ENCODE measurements at regions not wholly inside any gene's neighbourhood (a gene's known extent, or its start where the extent isn't known, plus 50 kb on each side); places are given as distances from the start of the nearest gene placed in this dataset.

DNA sequence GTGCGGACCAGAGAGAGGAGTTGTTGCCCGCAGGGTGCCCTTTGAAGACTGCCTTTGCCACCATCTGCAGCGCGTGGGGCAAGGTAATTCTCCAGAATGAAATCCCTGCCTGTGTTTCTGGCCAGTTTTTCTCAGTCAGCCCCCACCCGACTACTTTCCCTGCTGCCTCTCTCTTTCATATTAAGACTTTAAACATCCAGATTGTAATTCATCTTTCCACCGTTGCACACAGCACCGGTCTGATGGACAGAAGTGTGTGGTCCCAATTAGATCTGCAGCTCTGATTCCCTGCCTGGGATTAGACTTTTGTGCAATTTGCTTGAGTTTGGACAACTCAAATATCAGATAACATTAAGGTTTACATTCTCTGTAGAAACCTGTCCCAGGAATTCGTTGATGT lies 489.0 kb downstream of the QKI start:
- Histone ChIP-seq H3K27ac (ENCODE audit: low read length) (no peak overlapping the region), H3K36me3 (ENCODE audit: control insufficient read depth in 2 of 2, extremely low read depth in 1 of 2, insufficient read depth in 1 of 2, low read length in 1 of 2) (no peaks in the 10 kb centered on the region), H3K27me3 (replicated peaks in 1 of 2; ENCODE audit: control insufficient read depth in 2 of 2, extremely low read depth in 1 of 2, insufficient read depth in 2 of 2, low read length in 1 of 2) (peaks cover 0 to 7% of the 10 kb centered on the region in 2 experiments), H3K9me3 (no peaks in the 10 kb centered on the region), H3K4me3 (ENCODE audit: control insufficient read depth in 1 of 2, extremely low read depth in 1 of 2, low read length in 1 of 2) (no peak overlapping the region), H3K4me1 (ENCODE audit: control insufficient read depth in 1 of 2, extremely low read depth in 1 of 2, insufficient read depth in 2 of 2, low read length in 2 of 2) (no peaks in the 10 kb centered on the region)
- no peak overlapping the region for H3K27ac Mint-ChIP-seq
- no peak overlapping the region for H3K4me3 Mint-ChIP-seq
- peaks cover 0 to 5% (median 0%) of the 10 kb centered on the region in 3 donors for H3K9me3 Mint-ChIP-seq
- ATAC-seq (replicated peaks in 1 of 4) (no peak), DNase-seq (no peak)
- no peaks in the 10 kb centered on the region for H3K4me1 Mint-ChIP-seq
- WGBS (ENCODE audit: insufficient coverage), result 84% methylated on average over 4 of the region's 8 CpGs
- ChIA-PET CTCF (no interaction called here), POLR2A (no interaction called here)
- H3K36me3 Mint-ChIP-seq, result no peaks in the 10 kb centered on the region
- peaks cover 9 to 10% of the 10 kb centered on the region in 2 donors for H3K27me3 Mint-ChIP-seq

GRCh38 chr6:163902993-163903392 lies 488.5 kb downstream of the QKI start:
- H3K4me1 ChIP-seq (ENCODE audit: control insufficient read depth in 1 of 2, extremely low read depth in 1 of 2, insufficient read depth in 2 of 2, low read length in 2 of 2), result no peaks in the 10 kb centered on the region

GRCh38 chr6:163901681-163902080 lies 487.2 kb downstream of the QKI start:
- 76% methylated on average over 3 of the region's 5 CpGs for WGBS (ENCODE audit: insufficient coverage)
- Histone ChIP-seq H3K36me3 (ENCODE audit: control insufficient read depth in 2 of 2, extremely low read depth in 1 of 2, insufficient read depth in 1 of 2, low read length in 1 of 2) (no peaks in the 10 kb centered on the region), H3K4me1 (ENCODE audit: control insufficient read depth in 1 of 2, extremely low read depth in 1 of 2, insufficient read depth in 2 of 2, low read length in 2 of 2) (no peaks in the 10 kb centered on the region), H3K9me3 (no peaks in the 10 kb centered on the region), H3K27ac (ENCODE audit: low read length) (no peak overlapping the region), H3K4me3 (ENCODE audit: control insufficient read depth in 1 of 2, extremely low read depth in 1 of 2, low read length in 1 of 2) (no peak overlapping the region), H3K27me3 (replicated peaks in 1 of 2; ENCODE audit: control insufficient read depth in 2 of 2, extremely low read depth in 1 of 2, insufficient read depth in 2 of 2, low read length in 1 of 2) (peaks cover 0 to 7% of the 10 kb centered on the region in 2 experiments)
- H3K4me1 Mint-ChIP-seq, result no peaks in the 10 kb centered on the region
- H3K4me3 Mint-ChIP-seq, result no peak overlapping the region
- no peak for DNase-seq
- ChIA-PET CTCF (no interaction called here), POLR2A (no interaction called here)
- peaks cover 0 to 5% (median 0%) of the 10 kb centered on the region in 3 donors for H3K9me3 Mint-ChIP-seq
- ATAC-seq (replicated peaks in 1 of 4), result no peak
- no peak overlapping the region for H3K27ac Mint-ChIP-seq
- no peaks in the 10 kb centered on the region for H3K36me3 Mint-ChIP-seq
- no peaks in the 10 kb centered on the region for H3K27me3 Mint-ChIP-seq

More at GRCh38 chr6:163902993-163903392, 488.5 kb downstream of the QKI start:
- Histone ChIP-seq H3K9me3 (no peaks in the 10 kb centered on the region), H3K36me3 (ENCODE audit: control insufficient read depth in 2 of 2, extremely low read depth in 1 of 2, insufficient read depth in 1 of 2, low read length in 1 of 2) (no peaks in the 10 kb centered on the region), H3K4me3 (ENCODE audit: control insufficient read depth in 1 of 2, extremely low read depth in 1 of 2, low read length in 1 of 2) (no peak overlapping the region), H3K27me3 (replicated peaks in 1 of 2; ENCODE audit: control insufficient read depth in 2 of 2, extremely low read depth in 1 of 2, insufficient read depth in 2 of 2, low read length in 1 of 2) (peaks cover 0 to 7% of the 10 kb centered on the region in 2 experiments), H3K27ac (ENCODE audit: low read length) (no peak overlapping the region)
- DNase-seq (no peak), ATAC-seq (replicated peaks in 1 of 4) (no peak)
- CTCF ChIA-PET, result no interaction called here
- no peak overlapping the region for H3K4me3 Mint-ChIP-seq
- H3K27me3 Mint-ChIP-seq, result peaks cover 5 to 6% of the 10 kb centered on the region in 2 donors
- no peaks in the 10 kb centered on the region for H3K4me1 Mint-ChIP-seq
- no peak overlapping the region for H3K27ac Mint-ChIP-seq
- peaks cover 0 to 5% (median 0%) of the 10 kb centered on the region in 3 donors for H3K9me3 Mint-ChIP-seq
- H3K36me3 Mint-ChIP-seq, result no peaks in the 10 kb centered on the region
- 90% methylated on average over 5 of the region's 8 CpGs for WGBS (ENCODE audit: insufficient coverage)
- POLR2A ChIA-PET, result no interaction called here

DNA sequence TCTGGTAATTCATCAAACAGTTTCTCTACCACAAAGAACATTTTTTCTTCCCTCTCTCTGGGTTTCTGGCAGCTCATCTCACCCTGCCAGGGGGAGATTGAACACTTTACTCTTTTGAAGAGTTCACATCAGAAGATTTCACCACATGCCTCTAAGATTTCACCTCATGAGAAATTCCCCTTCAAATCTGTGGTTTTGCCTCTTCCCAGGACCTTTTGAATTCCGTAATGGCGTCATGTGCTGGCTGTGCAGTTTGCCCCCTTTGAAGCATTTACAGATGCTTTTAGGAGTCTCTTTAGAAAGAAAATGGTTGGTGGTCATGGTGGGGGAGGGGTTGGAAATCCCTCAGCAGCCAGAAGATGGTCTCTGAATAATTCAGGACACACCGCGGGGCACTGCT lies 486.1 kb downstream of the QKI start:
- no peaks in the 10 kb centered on the region for H3K36me3 ChIP-seq (ENCODE audit: control insufficient read depth in 2 of 2, extremely low read depth in 1 of 2, insufficient read depth in 1 of 2, low read length in 1 of 2)
- ATAC-seq (replicated peaks in 1 of 4) (no peak), DNase-seq (no peak)
- Mint-ChIP-seq H3K9me3 (no peaks in the 10 kb centered on the region), H3K4me3 (no peak overlapping the region), H3K27ac (no peak overlapping the region), H3K4me1 (no peaks in the 10 kb centered on the region), H3K27me3 (no peaks in the 10 kb centered on the region), H3K36me3 (no peaks in the 10 kb centered on the region)
- ChIA-PET CTCF (no interaction called here), POLR2A (no interaction called here)
- H3K4me3 ChIP-seq (ENCODE audit: control insufficient read depth in 1 of 2, extremely low read depth in 1 of 2, low read length in 1 of 2), result no peak overlapping the region
- WGBS (ENCODE audit: insufficient coverage), result 80% methylated on average over 1 of the region's 4 CpGs
- peaks cover 0 to 2% of the 10 kb centered on the region in 2 experiments for H3K27me3 ChIP-seq (replicated peaks in 1 of 2; ENCODE audit: control insufficient read depth in 2 of 2, extremely low read depth in 1 of 2, insufficient read depth in 2 of 2, low read length in 1 of 2)
- no peaks in the 10 kb centered on the region for H3K9me3 ChIP-seq
- no peak overlapping the region for H3K27ac ChIP-seq (ENCODE audit: low read length)
- no peaks in the 10 kb centered on the region for H3K4me1 ChIP-seq (ENCODE audit: control insufficient read depth in 1 of 2, extremely low read depth in 1 of 2, insufficient read depth in 2 of 2, low read length in 2 of 2)

GRCh38 chr6:163897669-163898068 lies 483.2 kb downstream of the QKI start:
- H3K27me3 Mint-ChIP-seq, result peaks cover 0 to 2% of the 10 kb centered on the region in 2 donors
- no peak overlapping the region for H3K27ac ChIP-seq (ENCODE audit: low read length)
- ATAC-seq (replicated peaks in 1 of 4) (no peak), DNase-seq (no peak)
- ChIA-PET POLR2A (no interaction called here), CTCF (no interaction called here)
- H3K4me3 Mint-ChIP-seq, result no peak overlapping the region
- no peaks in the 10 kb centered on the region for H3K36me3 ChIP-seq (ENCODE audit: control insufficient read depth in 2 of 2, extremely low read depth in 1 of 2, insufficient read depth in 1 of 2, low read length in 1 of 2)
- H3K4me3 ChIP-seq (ENCODE audit: control insufficient read depth in 1 of 2, extremely low read depth in 1 of 2, low read length in 1 of 2), result no peak overlapping the region
- no peaks in the 10 kb centered on the region for H3K9me3 Mint-ChIP-seq
- H3K27ac Mint-ChIP-seq, result no peak overlapping the region
- H3K4me1 Mint-ChIP-seq, result no peaks in the 10 kb centered on the region
- H3K4me1 ChIP-seq (ENCODE audit: control insufficient read depth in 1 of 2, extremely low read depth in 1 of 2, insufficient read depth in 2 of 2, low read length in 2 of 2), result no peaks in the 10 kb centered on the region
- WGBS (ENCODE audit: insufficient coverage), result 83% methylated on average over 1 of the region's 4 CpGs
- no peaks in the 10 kb centered on the region for H3K36me3 Mint-ChIP-seq
- no peaks in the 10 kb centered on the region for H3K27me3 ChIP-seq (replicated peaks in 1 of 2; ENCODE audit: control insufficient read depth in 2 of 2, extremely low read depth in 1 of 2, insufficient read depth in 2 of 2, low read length in 1 of 2)
- H3K9me3 ChIP-seq, result no peaks in the 10 kb centered on the region

DNA sequence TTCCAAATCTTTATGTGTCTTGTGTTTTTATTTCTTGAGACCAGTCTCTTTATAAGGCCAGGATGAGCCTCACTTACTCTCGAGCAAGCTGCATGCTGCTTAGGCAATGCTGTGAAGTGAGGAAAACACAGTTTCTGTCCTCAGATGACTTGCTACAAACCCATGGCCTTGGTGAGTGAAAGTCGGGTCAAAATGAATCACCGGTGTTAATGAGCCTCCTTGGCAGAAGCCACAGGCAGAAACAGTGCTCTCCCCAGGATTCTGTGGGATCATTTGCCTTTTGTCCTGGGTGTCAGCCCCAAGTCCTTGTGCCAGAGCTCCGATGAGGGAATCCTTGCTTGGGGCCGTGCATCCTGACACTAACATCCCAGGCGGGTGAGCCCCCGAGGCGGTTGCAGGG lies 482.5 kb downstream of the QKI start:
- Histone ChIP-seq H3K27ac (ENCODE audit: low read length) (no peak overlapping the region), H3K4me3 (ENCODE audit: control insufficient read depth in 1 of 2, extremely low read depth in 1 of 2, low read length in 1 of 2) (no peak overlapping the region), H3K36me3 (ENCODE audit: control insufficient read depth in 2 of 2, extremely low read depth in 1 of 2, insufficient read depth in 1 of 2, low read length in 1 of 2) (no peaks in the 10 kb centered on the region), H3K4me1 (ENCODE audit: control insufficient read depth in 1 of 2, extremely low read depth in 1 of 2, insufficient read depth in 2 of 2, low read length in 2 of 2) (no peaks in the 10 kb centered on the region), H3K27me3 (replicated peaks in 1 of 2; ENCODE audit: control insufficient read depth in 2 of 2, extremely low read depth in 1 of 2, insufficient read depth in 2 of 2, low read length in 1 of 2) (no peaks in the 10 kb centered on the region), H3K9me3 (no peaks in the 10 kb centered on the region)
- Mint-ChIP-seq H3K27me3 (peaks cover 0 to 2% of the 10 kb centered on the region in 2 donors), H3K36me3 (no peaks in the 10 kb centered on the region), H3K27ac (no peak overlapping the region), H3K9me3 (no peaks in the 10 kb centered on the region), H3K4me1 (no peaks in the 10 kb centered on the region), H3K4me3 (no peak overlapping the region)
- WGBS (ENCODE audit: insufficient coverage), result 83% methylated on average over 2 of the region's 8 CpGs
- ChIA-PET CTCF (no interaction called here), POLR2A (no interaction called here)
- DNase-seq (no peak), ATAC-seq (replicated peaks in 1 of 4) (no peak)

DNA sequence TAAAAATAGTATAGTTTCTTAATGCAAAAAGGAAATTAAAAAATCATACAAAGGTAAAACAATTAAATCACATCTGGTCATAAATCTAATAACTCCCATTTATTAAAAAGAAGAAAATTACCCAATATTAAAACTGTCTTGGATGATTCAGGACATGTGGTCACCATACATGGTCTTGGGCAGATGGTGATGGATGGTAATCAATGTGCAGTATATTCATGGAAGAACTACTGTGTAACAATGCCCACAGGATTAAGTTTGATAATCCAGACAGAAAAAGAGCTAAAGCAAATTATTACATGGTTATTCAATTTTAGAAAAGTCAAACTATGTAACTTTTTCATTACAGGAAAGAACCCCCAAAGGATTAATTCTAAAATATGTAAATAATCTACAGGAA lies 480.6 kb downstream of the QKI start:
- Mint-ChIP-seq H3K27me3 (peaks cover 0 to 2% of the 10 kb centered on the region in 2 donors), H3K36me3 (no peaks in the 10 kb centered on the region), H3K4me1 (no peaks in the 10 kb centered on the region), H3K27ac (no peak overlapping the region), H3K9me3 (no peaks in the 10 kb centered on the region), H3K4me3 (no peak overlapping the region)
- Histone ChIP-seq H3K4me1 (ENCODE audit: control insufficient read depth in 1 of 2, extremely low read depth in 1 of 2, insufficient read depth in 2 of 2, low read length in 2 of 2) (no peaks in the 10 kb centered on the region), H3K27me3 (replicated peaks in 1 of 2; ENCODE audit: control insufficient read depth in 2 of 2, extremely low read depth in 1 of 2, insufficient read depth in 2 of 2, low read length in 1 of 2) (no peaks in the 10 kb centered on the region), H3K4me3 (ENCODE audit: control insufficient read depth in 1 of 2, extremely low read depth in 1 of 2, low read length in 1 of 2) (no peak overlapping the region), H3K27ac (ENCODE audit: low read length) (no peak overlapping the region), H3K36me3 (ENCODE audit: control insufficient read depth in 2 of 2, extremely low read depth in 1 of 2, insufficient read depth in 1 of 2, low read length in 1 of 2) (no peaks in the 10 kb centered on the region), H3K9me3 (no peaks in the 10 kb centered on the region)
- no peak for ATAC-seq (replicated peaks in 1 of 4)
- DNase-seq, result no peak
- POLR2A ChIA-PET, result no interaction called here
- CTCF ChIA-PET, result no interaction called here

Measured in T-cell (primary cell).